ENCODE measurements at regions not wholly inside any gene's neighbourhood (a gene's known extent, or its start where the extent isn't known, plus 50 kb on each side); places are given as distances from the start of the nearest gene placed in this dataset.

GRCh38 chr6:14730654-14731053 is 515.2 kb upstream of the JARID2 start:
- TF ChIP-seq POLR2AphosphoS5 (IDR thresholded peaks at IDR 0.05; ENCODE audit: low read depth) (no peak), EZH2phosphoT487 (IDR thresholded peaks at IDR 0.05; ENCODE audit: unreplicated experiment) (no peak)
- TF ChIP-seq, protein P1, sequence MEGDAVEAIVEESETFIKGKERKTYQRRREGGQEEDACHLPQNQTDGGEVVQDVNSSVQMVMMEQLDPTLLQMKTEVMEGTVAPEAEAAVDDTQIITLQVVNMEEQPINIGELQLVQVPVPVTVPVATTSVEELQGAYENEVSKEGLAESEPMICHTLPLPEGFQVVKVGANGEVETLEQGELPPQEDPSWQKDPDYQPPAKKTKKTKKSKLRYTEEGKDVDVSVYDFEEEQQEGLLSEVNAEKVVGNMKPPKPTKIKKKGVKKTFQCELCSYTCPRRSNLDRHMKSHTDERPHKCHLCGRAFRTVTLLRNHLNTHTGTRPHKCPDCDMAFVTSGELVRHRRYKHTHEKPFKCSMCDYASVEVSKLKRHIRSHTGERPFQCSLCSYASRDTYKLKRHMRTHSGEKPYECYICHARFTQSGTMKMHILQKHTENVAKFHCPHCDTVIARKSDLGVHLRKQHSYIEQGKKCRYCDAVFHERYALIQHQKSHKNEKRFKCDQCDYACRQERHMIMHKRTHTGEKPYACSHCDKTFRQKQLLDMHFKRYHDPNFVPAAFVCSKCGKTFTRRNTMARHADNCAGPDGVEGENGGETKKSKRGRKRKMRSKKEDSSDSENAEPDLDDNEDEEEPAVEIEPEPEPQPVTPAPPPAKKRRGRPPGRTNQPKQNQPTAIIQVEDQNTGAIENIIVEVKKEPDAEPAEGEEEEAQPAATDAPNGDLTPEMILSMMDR (conservative IDR thresholded peaks at IDR 0.05; ENCODE audit: low read depth in 2 of 2), result no peak
